H1 (cell line): ENCODE measurements at regions not wholly inside any gene's neighbourhood (a gene's known extent, or its start where the extent isn't known, plus 50 kb on each side); places are given as distances from the start of the nearest gene placed in this dataset.
"Not testable (repeated sequence)": the region's sequence is repeated elsewhere in the genome, so short reads cannot be mapped to it uniquely, and the experiment has no call there.

Experiments used
- CTCF ChIA-PET: fragments of 300-600 bp; sonication (Branson Sonifier 250); formaldehyde crosslinking; loops from one replicate; lab custom pipeline; 2021; ENCODE audit not compliant: partially characterized antibody; lab: Charles Lee
- POLR2A ChIA-PET: fragments of 300-600 bp; sonication (Branson Sonifier 250); formaldehyde crosslinking; loops from one replicate; lab custom pipeline; 2021; ENCODE audit warnings: inconsistent platforms; ENCODE audit not compliant: partially characterized antibody; lab: Charles Lee
- DNase-seq, 2 experiments: peaks; one replicate each; pipeline versions ENCODE4 v3.0.0 to v3.0.0-alpha.2; 2010 to 2022; ENCODE audit warnings: low spot score in 2 of 2, low read depth in 1 of 2, mixed read lengths in 1 of 2
- FAIRE-seq: peaks from 2 replicates; lab custom pipeline; 2011; peaks lifted over from hg19 to GRCh38; lab: Jason Lieb, UNC
- H2AFZ ChIP-seq: 2 replicates; pipeline ENCODE4 v1.8.1; 2012; ENCODE audit warnings: low read length, inconsistent platforms
- H2AK5ac ChIP-seq: 2 replicates; pipeline ENCODE4 v1.6.1; 2013; ENCODE audit warnings: low read depth, low read length
- H2BK120ac ChIP-seq: replicated peaks from 2 replicates; pipeline ENCODE3; 2013; ENCODE audit warnings: low read depth, low read length, inconsistent platforms
- H2BK12ac ChIP-seq: 2 replicates; pipeline ENCODE4 v1.6.1; 2013; ENCODE audit warnings: low read depth, low read length
- H2BK15ac ChIP-seq: 2 replicates; pipeline ENCODE4 v1.6.1; 2013; ENCODE audit warnings: low read length
- H2BK20ac ChIP-seq: 2 replicates; pipeline ENCODE4 v1.6.1; 2013; ENCODE audit warnings: low read length
- H2BK5ac ChIP-seq: 2 replicates; pipeline ENCODE4 v1.6.1; 2013; ENCODE audit warnings: low read depth, low read length
- H3K14ac ChIP-seq: 2 replicates; pipeline ENCODE4 v1.6.1; 2013; ENCODE audit warnings: inconsistent platforms; ENCODE audit not compliant: insufficient read length
- H3K18ac ChIP-seq: 2 replicates; pipeline ENCODE4 v1.6.1; 2013; ENCODE audit warnings: low read length; ENCODE audit errors: extremely low read depth
- H3K23ac ChIP-seq: 2 replicates; pipeline ENCODE4 v1.6.1; 2013; ENCODE audit warnings: inconsistent platforms; ENCODE audit not compliant: insufficient read length
- H3K23me2 ChIP-seq: 2 replicates; pipeline ENCODE4 v1.6.1; 2013; ENCODE audit warnings: low read depth, low read length
- H3K27ac ChIP-seq: 2 replicates; pipeline ENCODE4 v1.6.1; 2011; ENCODE audit warnings: low read depth, low read length, inconsistent platforms
- H3K27me3 ChIP-seq, 4 experiments: replicated peaks in 1 of 4; 1 replicate in 1 of 4; 2 replicates in 3 of 4; pipeline versions ENCODE4 v1.6.1 to v1.8.1; 2011 to 2013; ENCODE audit warnings: low read length in 3 of 4, mild to moderate bottlenecking in 3 of 4, inconsistent platforms in 2 of 4, mixed read lengths in 2 of 4, moderate library complexity in 1 of 4; ENCODE audit not compliant: control insufficient read depth in 3 of 4, insufficient read depth in 3 of 4; ENCODE audit errors: extremely low read depth in 1 of 4
- H3K36me3 ChIP-seq, 4 experiments: 2 replicates each; pipeline versions ENCODE4 v1.6.1 to v1.8.1; 2011 to 2013; ENCODE audit warnings: mild to moderate bottlenecking in 4 of 4, low read length in 3 of 4, moderate library complexity in 2 of 4, control low read depth in 1 of 4, inconsistent platforms in 1 of 4; ENCODE audit not compliant: insufficient read depth in 4 of 4, control insufficient read depth in 2 of 4
- H3K4ac ChIP-seq: replicated peaks from 2 replicates; pipeline ENCODE3; 2013; ENCODE audit warnings: low read length, low read depth, mixed read lengths, inconsistent platforms; ENCODE audit not compliant: insufficient read length
- H3K4me1 ChIP-seq, 4 experiments: replicated peaks in 1 of 4; 1 replicate in 1 of 4; 2 replicates in 3 of 4; pipeline versions ENCODE4 v1.6.1 to v1.8.1; 2011 to 2013; ENCODE audit warnings: low read length in 3 of 4, inconsistent platforms in 2 of 4, mixed read lengths in 1 of 4; ENCODE audit not compliant: insufficient read depth in 4 of 4, control insufficient read depth in 3 of 4
- H3K4me2 ChIP-seq, 2 experiments: 2 replicates each; pipeline versions ENCODE4 v1.6.1 to v1.8.1; 2011 to 2013; ENCODE audit warnings: low read depth in 2 of 2, low read length in 2 of 2, control low read depth in 1 of 2, inconsistent platforms in 1 of 2, mild to moderate bottlenecking in 1 of 2; ENCODE audit not compliant: insufficient read depth in 1 of 2
- H3K4me3 ChIP-seq, 4 experiments: fragments of 200-600, 300-600 bp in 1 of 4; sonication (generic), shearing (Covaris generic), sonication (Bioruptor Twin) in 1 of 4; 2 replicates each; pipeline versions ENCODE4 v1.5.1 to v1.8.1; 2011 to 2016; ENCODE audit warnings: low read length in 4 of 4, low read depth in 3 of 4, control low read depth in 2 of 4, inconsistent platforms in 2 of 4, mild to moderate bottlenecking in 2 of 4, mixed read lengths in 1 of 4, moderate library complexity in 1 of 4; ENCODE audit not compliant: insufficient read depth in 2 of 4; ENCODE audit errors: extremely low read depth in 1 of 4
- H3K56ac ChIP-seq: replicated peaks from 2 replicates; pipeline ENCODE3; 2013; ENCODE audit warnings: low read depth, mild to moderate bottlenecking, mixed read lengths, low read length, inconsistent platforms; ENCODE audit not compliant: insufficient read length
- H3K79me1 ChIP-seq: 2 replicates; pipeline ENCODE4 v1.6.1; 2013; ENCODE audit warnings: low read depth, low read length, control low read depth
- H3K79me2 ChIP-seq, 2 experiments: 2 replicates each; pipeline versions ENCODE4 v1.6.1 to v1.8.1; 2012 to 2013; ENCODE audit warnings: low read length in 2 of 2, mild to moderate bottlenecking in 2 of 2, inconsistent platforms in 1 of 2; ENCODE audit not compliant: insufficient read depth in 2 of 2, control insufficient read depth in 1 of 2
- H3K9ac ChIP-seq, 4 experiments: replicated peaks in 1 of 4; 1 replicate in 1 of 4; 2 replicates in 3 of 4; pipeline versions ENCODE4 v1.6.1 to v1.8.1; 2011 to 2013; ENCODE audit warnings: low read depth in 3 of 4, low read length in 3 of 4, control low read depth in 2 of 4, mild to moderate bottlenecking in 2 of 4, moderate library complexity in 2 of 4, inconsistent platforms in 1 of 4; ENCODE audit errors: extremely low read depth in 1 of 4
- H3K9me3 ChIP-seq, 2 experiments: 2 replicates each; pipeline versions ENCODE4 v1.6.1 to v1.8.1; 2012 to 2013; ENCODE audit warnings: mild to moderate bottlenecking in 2 of 2, moderate library complexity in 2 of 2, control low read depth in 1 of 2, inconsistent platforms in 1 of 2, low read depth in 1 of 2, low read length in 1 of 2, mixed read lengths in 1 of 2; ENCODE audit not compliant: insufficient read depth in 2 of 2
- H4K20me1 ChIP-seq, 2 experiments: replicated peaks in 1 of 2; 2 replicates each; pipeline versions ENCODE3 to v1.8.1; 2011 to 2013; ENCODE audit warnings: inconsistent platforms in 2 of 2, low read length in 2 of 2, mild to moderate bottlenecking in 1 of 2; ENCODE audit not compliant: insufficient read depth in 2 of 2, control insufficient read depth in 1 of 2
- H4K5ac ChIP-seq: 2 replicates; pipeline ENCODE4 v1.6.1; 2013; ENCODE audit warnings: low read length, low read depth, mixed read lengths, inconsistent platforms; ENCODE audit not compliant: insufficient read length
- H4K8ac ChIP-seq: 2 replicates; pipeline ENCODE4 v1.8.0; 2013; ENCODE audit warnings: mild to moderate bottlenecking, moderate library complexity, low read length, inconsistent platforms; ENCODE audit not compliant: insufficient read depth; ENCODE audit errors: extremely low read depth
- H4K91ac ChIP-seq: replicated peaks from 2 replicates; pipeline ENCODE3; 2013; ENCODE audit warnings: low read length, mixed read lengths, inconsistent platforms; ENCODE audit not compliant: insufficient read length
- WGBS, 2 experiments: shearing (Covaris generic) in 1 of 2; methylation state at CpG; one replicate each; pipeline versions ENCODE4 v1.1.6 to v1.1.7; 2013 to 2015; ENCODE audit warnings: low lambda C conversion rate in 2 of 2, mixed read lengths in 2 of 2, inconsistent platforms in 1 of 2, low coverage in 1 of 2, missing lambda C conversion rate in 1 of 2; ENCODE audit not compliant: insufficient replicate concordance in 2 of 2, insufficient coverage in 1 of 2, insufficient read length in 1 of 2; ENCODE audit errors: extremely low coverage in 1 of 2, missing lambda C conversion rate in 1 of 2; 5-methylcytosine and 5-hydroxymethylcytosine counted together

DNA sequence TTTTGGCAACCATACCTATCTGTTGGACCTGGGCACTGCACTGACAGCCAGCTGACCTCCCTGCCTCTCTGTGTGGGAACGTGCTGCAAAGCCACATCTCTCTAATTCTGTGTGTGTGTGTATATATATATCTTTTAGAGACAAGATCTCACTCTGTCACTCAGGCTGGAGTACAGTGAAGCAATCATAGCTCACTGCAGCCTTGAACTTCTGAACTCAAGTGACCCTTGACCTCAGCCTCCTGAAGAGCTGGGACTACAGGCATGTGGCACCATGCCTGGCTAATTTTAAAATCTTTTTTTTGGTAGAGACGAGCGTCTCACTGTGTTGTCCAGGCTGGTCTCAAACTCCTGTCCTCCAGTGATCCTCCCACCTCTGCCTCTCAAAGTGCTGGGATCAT lies 282.2 kb upstream of the PLGLB2 start:
- H2BK15ac ChIP-seq, FAIRE-seq, H3K4ac ChIP-seq, H3K23me2 ChIP-seq, H3K79me1 ChIP-seq, H3K27ac ChIP-seq, H3K56ac ChIP-seq, DNase-seq, H3K36me3 ChIP-seq, H3K9me3 ChIP-seq, H3K9ac ChIP-seq, H2BK20ac ChIP-seq, H3K18ac ChIP-seq, H3K23ac ChIP-seq, H2BK12ac ChIP-seq, H4K91ac ChIP-seq, H4K20me1 ChIP-seq, CTCF ChIA-PET, H2BK5ac ChIP-seq, H4K8ac ChIP-seq, H3K4me3 ChIP-seq, POLR2A ChIA-PET, H3K27me3 ChIP-seq, H2AK5ac ChIP-seq, H3K4me2 ChIP-seq, H2AFZ ChIP-seq, H4K5ac ChIP-seq, H3K14ac ChIP-seq, H3K79me2 ChIP-seq, H3K4me1 ChIP-seq, H2BK120ac ChIP-seq: not testable (repeated sequence)
- WGBS, 2 experiments = 80% methylated on average over 1 of the region's 3 CpGs; no CpG with 5 or more reads in 1 of the 2 experiments
